ENCODE measurements at regions not wholly inside any gene's neighbourhood (a gene's known extent, or its start where the extent isn't known, plus 50 kb on each side); places are given as distances from the start of the nearest gene placed in this dataset.

DNA sequence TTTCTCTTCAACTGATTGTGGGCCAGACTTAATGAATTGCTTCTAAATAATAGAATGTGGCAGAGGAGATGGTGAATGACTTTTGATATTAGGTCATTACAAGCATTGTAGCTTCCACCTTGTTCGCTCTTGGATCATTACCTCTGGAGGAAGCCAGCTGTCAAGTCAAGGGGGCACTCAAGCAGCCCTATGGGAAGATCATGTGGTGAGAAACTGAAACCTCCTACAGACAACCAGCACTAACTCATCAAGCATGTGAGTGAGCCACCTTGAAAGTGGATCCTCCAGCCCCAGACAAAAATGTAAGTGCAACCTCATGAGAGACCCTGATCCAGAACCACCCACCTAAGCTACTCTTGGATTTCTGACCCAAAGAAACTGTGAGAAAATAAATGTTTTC lies 109.8 kb upstream of the TBC1D5 start:
- no peak for DNase-seq (ENCODE audit: low spot score in 2 of 2)
- H3K4me1 ChIP-seq: no peaks in the 10 kb centered on the region
- H3K36me3 ChIP-seq: no peaks in the 10 kb centered on the region
- no peaks in the 10 kb centered on the region for H3K9me3 ChIP-seq
- TF ChIP-seq POLR2A (IDR thresholded peaks at IDR 0.05) (no peak), POLR2AphosphoS5 (IDR thresholded peaks at IDR 0.05) (no peak), EP300 (IDR thresholded peaks at IDR 0.05) (no peak)
- TF ChIP-seq, protein P1, sequence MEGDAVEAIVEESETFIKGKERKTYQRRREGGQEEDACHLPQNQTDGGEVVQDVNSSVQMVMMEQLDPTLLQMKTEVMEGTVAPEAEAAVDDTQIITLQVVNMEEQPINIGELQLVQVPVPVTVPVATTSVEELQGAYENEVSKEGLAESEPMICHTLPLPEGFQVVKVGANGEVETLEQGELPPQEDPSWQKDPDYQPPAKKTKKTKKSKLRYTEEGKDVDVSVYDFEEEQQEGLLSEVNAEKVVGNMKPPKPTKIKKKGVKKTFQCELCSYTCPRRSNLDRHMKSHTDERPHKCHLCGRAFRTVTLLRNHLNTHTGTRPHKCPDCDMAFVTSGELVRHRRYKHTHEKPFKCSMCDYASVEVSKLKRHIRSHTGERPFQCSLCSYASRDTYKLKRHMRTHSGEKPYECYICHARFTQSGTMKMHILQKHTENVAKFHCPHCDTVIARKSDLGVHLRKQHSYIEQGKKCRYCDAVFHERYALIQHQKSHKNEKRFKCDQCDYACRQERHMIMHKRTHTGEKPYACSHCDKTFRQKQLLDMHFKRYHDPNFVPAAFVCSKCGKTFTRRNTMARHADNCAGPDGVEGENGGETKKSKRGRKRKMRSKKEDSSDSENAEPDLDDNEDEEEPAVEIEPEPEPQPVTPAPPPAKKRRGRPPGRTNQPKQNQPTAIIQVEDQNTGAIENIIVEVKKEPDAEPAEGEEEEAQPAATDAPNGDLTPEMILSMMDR (IDR thresholded peaks at IDR 0.05): no peak
- 84% methylated on average over 1 of the region's 1 CpG for WGBS
- H3K4me3 ChIP-seq: no peak overlapping the region
- H3K27ac ChIP-seq: no peak overlapping the region
- H3K27me3 ChIP-seq: no peaks in the 10 kb centered on the region

DNA sequence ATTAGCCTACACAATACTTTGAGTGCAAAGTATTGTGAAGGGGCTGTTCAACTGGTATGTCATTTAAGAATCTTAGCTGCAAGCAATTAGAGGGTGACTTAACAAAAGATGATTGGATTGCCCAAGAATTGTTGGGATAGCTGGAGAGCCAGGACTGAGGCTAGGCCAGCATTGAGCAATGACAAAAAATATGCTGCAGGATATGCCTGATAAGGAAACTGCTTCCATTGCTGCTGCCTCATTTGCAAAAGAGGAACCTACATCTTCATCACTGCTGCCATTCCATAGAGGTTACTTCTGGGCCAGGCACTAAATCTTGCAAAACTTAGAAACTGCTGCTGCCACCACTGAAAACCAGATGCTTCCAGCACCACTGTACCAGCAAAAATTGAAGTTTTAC lies 108.0 kb upstream of the TBC1D5 start:
- no peak for DNase-seq (ENCODE audit: low spot score in 2 of 2)
- no peaks in the 10 kb centered on the region for H3K9me3 ChIP-seq
- no peak overlapping the region for H3K4me3 ChIP-seq
- TF ChIP-seq POLR2A (IDR thresholded peaks at IDR 0.05): no peak
- no peak for TF ChIP-seq EP300 (IDR thresholded peaks at IDR 0.05)
- TF ChIP-seq POLR2AphosphoS5 (IDR thresholded peaks at IDR 0.05): no peak
- TF ChIP-seq, protein P1 (IDR thresholded peaks at IDR 0.05): no peak
- H3K36me3 ChIP-seq: no peaks in the 10 kb centered on the region
- H3K27ac ChIP-seq: no peak overlapping the region
- no peaks in the 10 kb centered on the region for H3K4me1 ChIP-seq
- H3K27me3 ChIP-seq: no peaks in the 10 kb centered on the region

DNA sequence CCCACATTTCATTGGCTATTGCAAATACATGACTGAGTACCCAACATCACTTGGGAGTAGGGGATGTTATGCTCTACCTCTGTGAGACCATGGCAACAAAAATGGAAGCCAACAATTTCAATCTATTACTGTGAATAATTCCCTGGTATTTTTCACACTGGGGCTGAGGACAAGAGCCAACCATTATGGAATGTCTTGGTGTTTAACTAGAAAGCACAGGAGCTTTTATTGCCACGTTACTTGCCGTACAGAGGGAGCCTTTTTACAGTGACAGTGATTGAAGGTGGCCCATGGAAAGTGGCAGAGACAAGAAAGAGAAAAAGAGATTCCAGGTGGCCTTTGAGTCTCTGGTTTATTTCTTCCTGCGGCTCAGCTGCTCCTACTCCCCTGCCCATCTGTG lies 105.7 kb upstream of the TBC1D5 start:
- WGBS: 88% methylated on average over 3 of the region's 3 CpGs
- Histone ChIP-seq H3K4me1 (no peaks in the 10 kb centered on the region), H3K27me3 (no peaks in the 10 kb centered on the region), H3K4me3 (no peak overlapping the region), H3K9me3 (no peaks in the 10 kb centered on the region), H3K36me3 (no peaks in the 10 kb centered on the region), H3K27ac (no peak overlapping the region)
- no peak for TF ChIP-seq EP300 (IDR thresholded peaks at IDR 0.05)
- TF ChIP-seq, protein P1 (IDR thresholded peaks at IDR 0.05): no peak
- no peak for DNase-seq (ENCODE audit: low spot score in 2 of 2)

DNA sequence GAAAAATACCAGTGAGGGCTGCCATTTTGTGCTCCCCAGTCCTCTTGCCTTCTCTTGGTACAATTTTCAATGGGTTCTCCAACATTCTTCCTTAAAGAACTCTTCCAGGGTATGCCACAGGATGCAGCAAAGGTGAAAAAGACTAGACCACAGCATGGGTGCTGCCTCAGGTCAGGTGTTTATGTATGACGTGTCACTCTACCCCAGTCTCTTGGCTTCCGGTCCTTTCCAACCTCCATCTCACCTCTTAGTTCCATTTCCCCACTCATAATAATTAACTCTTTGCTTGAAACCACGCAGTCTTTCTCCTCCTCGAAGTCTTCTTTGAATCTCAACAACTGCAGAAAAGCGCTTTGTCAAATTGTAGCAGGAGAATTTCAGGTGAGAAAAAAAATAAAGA lies 104.7 kb upstream of the TBC1D5 start:
- no peak for DNase-seq (ENCODE audit: low spot score in 2 of 2)
- H3K4me3 ChIP-seq: no peak overlapping the region
- whole genome bisulfite sequencing: 93% methylated on average over 5 of the region's 5 CpGs

DNA sequence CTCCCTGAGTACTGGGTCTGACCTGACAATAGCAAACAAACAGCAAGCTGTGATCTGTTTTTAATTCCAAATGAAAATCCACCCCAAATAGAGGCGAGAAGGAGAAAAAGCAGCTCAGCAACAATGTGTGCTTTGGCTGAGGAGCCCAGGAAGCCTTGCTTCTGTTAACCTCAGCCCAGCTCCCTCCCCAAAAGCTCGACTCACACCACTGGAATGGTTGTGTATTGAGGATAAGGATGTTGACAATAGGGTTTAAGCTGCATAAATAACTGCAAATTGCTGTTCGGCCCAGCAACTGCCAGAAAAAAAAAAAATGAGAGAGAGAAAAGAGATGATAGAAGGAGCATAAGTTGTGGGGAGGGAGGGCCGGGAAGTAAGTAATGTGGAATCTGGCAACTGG lies 104.0 kb upstream of the TBC1D5 start:
- H3K4me1 ChIP-seq: no peaks in the 10 kb centered on the region
- TF ChIP-seq POLR2A (IDR thresholded peaks at IDR 0.05): no peak
- TF ChIP-seq POLR2AphosphoS5 (IDR thresholded peaks at IDR 0.05): no peak
- DNase-seq (ENCODE audit: low spot score in 2 of 2): no peak
- no peak overlapping the region for H3K4me3 ChIP-seq
- H3K27ac ChIP-seq: no peak overlapping the region
- H3K27me3 ChIP-seq: no peaks in the 10 kb centered on the region
- H3K36me3 ChIP-seq: no peaks in the 10 kb centered on the region
- H3K9me3 ChIP-seq: no peaks in the 10 kb centered on the region
- WGBS: 61% methylated on average over 4 of the region's 4 CpGs

More for the DNA sequence above, 104.7 kb upstream of the TBC1D5 start:
- TF ChIP-seq POLR2A (IDR thresholded peaks at IDR 0.05): no peak
- no peak for TF ChIP-seq POLR2AphosphoS5 (IDR thresholded peaks at IDR 0.05)
- TF ChIP-seq, protein P1 (IDR thresholded peaks at IDR 0.05): no peak
- no peak for TF ChIP-seq EP300 (IDR thresholded peaks at IDR 0.05)
- Histone ChIP-seq H3K9me3 (no peaks in the 10 kb centered on the region), H3K36me3 (no peaks in the 10 kb centered on the region), H3K4me1 (no peaks in the 10 kb centered on the region), H3K27me3 (no peaks in the 10 kb centered on the region), H3K27ac (no peak overlapping the region)

DNA sequence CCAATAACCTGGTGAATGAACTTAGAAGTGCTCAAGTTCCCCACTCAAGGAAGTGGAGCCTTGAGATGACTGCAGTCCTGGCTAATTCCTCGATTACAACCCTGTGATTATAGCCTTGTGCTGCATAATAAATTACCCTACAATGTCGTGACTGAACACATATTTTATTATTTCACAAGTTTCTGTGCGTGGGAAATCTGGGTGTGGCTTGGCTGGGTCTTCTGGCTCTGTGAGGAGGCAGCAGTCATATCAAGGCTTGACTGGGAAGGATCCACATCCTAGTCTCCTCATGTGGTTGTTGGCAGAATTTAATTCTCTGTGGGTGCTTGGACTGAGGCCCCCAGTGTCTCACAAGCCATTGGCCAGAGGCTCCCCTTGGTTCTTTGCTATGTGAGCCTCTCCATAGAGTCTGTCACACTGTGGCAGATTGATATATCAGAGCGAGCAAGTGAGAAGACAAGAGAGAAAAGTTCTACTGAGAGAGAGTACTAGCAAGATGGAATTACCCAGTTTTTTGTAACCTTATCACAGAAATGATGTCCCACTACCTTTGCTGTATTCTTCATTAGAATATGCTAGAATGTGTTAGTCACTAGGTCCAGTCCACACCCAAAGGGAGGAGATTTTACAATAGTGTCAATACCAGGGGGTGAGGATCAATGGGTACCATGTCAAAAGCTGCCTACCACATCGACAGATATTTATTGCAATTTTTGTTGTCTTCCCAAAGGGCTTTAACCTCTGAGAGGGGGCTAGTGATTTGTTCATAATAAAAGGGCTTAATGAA lies 102.8 kb upstream of the TBC1D5 start:
- Histone ChIP-seq H3K27ac (no peak overlapping the region), H3K4me1 (no peaks in the 10 kb centered on the region), H3K4me3 (no peak overlapping the region), H3K27me3 (no peaks in the 10 kb centered on the region), H3K9me3 (no peaks in the 10 kb centered on the region), H3K36me3 (no peaks in the 10 kb centered on the region)
- DNase-seq (ENCODE audit: low spot score in 2 of 2): no peak
- no peak for TF ChIP-seq POLR2AphosphoS5 (IDR thresholded peaks at IDR 0.05)
- TF ChIP-seq, protein P1 (IDR thresholded peaks at IDR 0.05): no peak
- no peak for TF ChIP-seq POLR2A (IDR thresholded peaks at IDR 0.05)
- no peak for TF ChIP-seq EP300 (IDR thresholded peaks at IDR 0.05)
- WGBS: 29% methylated on average over 5 of the region's 5 CpGs

Measured in suprapubic skin (tissue), 4 donors.